Endothelial cell of umbilical vein (primary cell): ENCODE measurements at regions not wholly inside any gene's neighbourhood (a gene's known extent, or its start where the extent isn't known, plus 50 kb on each side); places are given as distances from the start of the nearest gene placed in this dataset.

Experiments
- BruUV-seq: library from RNA; stranded (reverse); fragments of 400-500 nt; replicated peaks from 2 replicates; lab custom pipeline; 2021; lab: Mats Ljungman, UMichigan
- CTCF ChIA-PET: fragments of 300-600, 350-600 bp; sonication (Branson Sonifier 250); formaldehyde crosslinking; loops from one replicate; lab custom pipeline; 2021; ENCODE audit warnings: antibody characterized with exemption, inconsistent platforms; lab: Charles Lee
- POLR2A ChIA-PET: fragments of 300-600, 350-600 bp; sonication (Branson Sonifier 250); formaldehyde crosslinking; loops from one replicate; lab custom pipeline; 2021; ENCODE audit warnings: antibody characterized with exemption, inconsistent platforms; lab: Charles Lee
- DNase-seq: peaks from one replicate; pipeline ENCODE4 v3.0.0-alpha.2; 2011; ENCODE audit warnings: low read depth, low spot score
- FAIRE-seq: peaks from 2 replicates; lab custom pipeline; 2011; peaks lifted over from hg19 to GRCh38; lab: Jason Lieb, UNC
- H2AFZ ChIP-seq: 2 replicates; pipeline ENCODE4 v1.6.0; 2012; ENCODE audit warnings: low read depth, low read length, control low read depth, inconsistent platforms
- H3K27ac ChIP-seq: 2 replicates; pipeline ENCODE4 v1.5.1; 2011; ENCODE audit warnings: low read depth, mild to moderate bottlenecking, control low read depth, low read length, moderate library complexity; ENCODE audit not compliant: insufficient read depth
- H3K27me3 ChIP-seq, 2 experiments: 2 replicates each; pipeline versions ENCODE4 v1.6.0 to v1.6.1; 2011; ENCODE audit warnings: low read length in 2 of 2, mixed read lengths in 1 of 2; ENCODE audit not compliant: control insufficient read depth in 2 of 2, insufficient read depth in 2 of 2
- H3K36me3 ChIP-seq, 2 experiments: 2 replicates in 1 of 2; 3 replicates in 1 of 2; pipeline ENCODE4 v1.5.1; 2011; ENCODE audit warnings: low read length in 2 of 2, mild to moderate bottlenecking in 1 of 2, moderate library complexity in 1 of 2; ENCODE audit not compliant: control insufficient read depth in 2 of 2, insufficient read depth in 2 of 2; ENCODE audit errors: extremely low read depth in 1 of 2
- H3K4me1 ChIP-seq: 3 replicates; pipeline ENCODE4 v1.5.1; 2011; ENCODE audit warnings: mild to moderate bottlenecking, low read length; ENCODE audit not compliant: control insufficient read depth, insufficient read depth; ENCODE audit errors: extremely low read depth
- H3K4me2 ChIP-seq: 2 replicates; pipeline ENCODE4 v1.6.1; 2011; ENCODE audit warnings: low read length, control low read depth, mixed read lengths; ENCODE audit not compliant: insufficient read depth
- H3K4me3 ChIP-seq, 3 experiments: fragments of 200-600 bp in 1 of 3; sonication (generic), shearing (Covaris generic) in 1 of 3; replicated peaks in 1 of 3; 2 replicates each; pipeline ENCODE4 v1.5.1; 2011 to 2016; ENCODE audit warnings: control low read depth in 3 of 3, low read length in 3 of 3, mild to moderate bottlenecking in 2 of 3, inconsistent platforms in 1 of 3, low read depth in 1 of 3, moderate library complexity in 1 of 3; ENCODE audit not compliant: insufficient read depth in 1 of 3
- H3K79me2 ChIP-seq: 2 replicates; pipeline ENCODE4 v1.6.0; 2012; ENCODE audit warnings: low read length, inconsistent platforms; ENCODE audit not compliant: control insufficient read depth, insufficient read depth
- H3K9ac ChIP-seq: replicated peaks from 2 replicates; pipeline ENCODE3; 2011; ENCODE audit warnings: low read length, control low read depth; ENCODE audit not compliant: insufficient read depth; ENCODE audit errors: extremely low read depth
- H3K9me1 ChIP-seq: replicated peaks from 3 replicates; pipeline ENCODE4 v1.6.0; 2011; ENCODE audit warnings: mild to moderate bottlenecking, low read length; ENCODE audit not compliant: control insufficient read depth, insufficient read depth; ENCODE audit errors: extremely low read depth
- H3K9me3 ChIP-seq: replicated peaks from 2 replicates; pipeline ENCODE4 v1.5.1; 2012; ENCODE audit warnings: low read length, inconsistent platforms; ENCODE audit not compliant: control insufficient read depth, insufficient read depth
- H4K20me1 ChIP-seq: replicated peaks from 2 replicates; pipeline ENCODE3; 2011; ENCODE audit warnings: mild to moderate bottlenecking, low read length; ENCODE audit not compliant: control insufficient read depth, insufficient read depth; ENCODE audit errors: extremely low read depth
- CTCF ChIP-seq, 2 donors: IDR thresholded peaks; 1 replicate in 1 of 2; 2 replicates in 1 of 2; pipeline ENCODE4 v1.5.1; 2011; ENCODE audit warnings: low read length in 2 of 2, mild to moderate bottlenecking in 2 of 2, moderate library complexity in 2 of 2, control low read depth in 1 of 2, inconsistent platforms in 1 of 2, low read depth in 1 of 2; ENCODE audit not compliant: insufficient read depth in 1 of 2; ENCODE audit errors: extremely low read depth in 1 of 2
- EZH2 ChIP-seq: IDR thresholded peaks from 2 replicates; pipeline ENCODE4 v1.6.1; 2012; ENCODE audit warnings: borderline replicate concordance, low read depth, mild to moderate bottlenecking, moderate library complexity, low read length, inconsistent platforms; ENCODE audit not compliant: severe bottlenecking
- FOS ChIP-seq: IDR thresholded peaks from 2 replicates; pipeline ENCODE4 v1.6.1; 2011; ENCODE audit warnings: mild to moderate bottlenecking, low read length, moderate library complexity, borderline replicate concordance; ENCODE audit not compliant: insufficient read depth
- GATA2 ChIP-seq: IDR thresholded peaks from 2 replicates; pipeline ENCODE4 v1.7.0; 2011; ENCODE audit warnings: low read depth, mild to moderate bottlenecking, moderate library complexity, mixed read lengths, low read length; ENCODE audit not compliant: insufficient read length, insufficient read depth
- JUN ChIP-seq: IDR thresholded peaks from 2 replicates; pipeline ENCODE4 v1.6.1; 2011; ENCODE audit warnings: borderline replicate concordance, low read depth; ENCODE audit not compliant: insufficient read length, insufficient read depth
- MYC ChIP-seq: IDR thresholded peaks from one replicate; pipeline ENCODE4 v1.6.1; 2011; ENCODE audit warnings: mild to moderate bottlenecking, low read depth, low read length
- POLR2A ChIP-seq: IDR thresholded peaks from 2 replicates; pipeline ENCODE4 v1.6.1; 2012; ENCODE audit warnings: low read depth, mild to moderate bottlenecking, control low read depth, low read length
- POLR2AphosphoS5 ChIP-seq: IDR thresholded peaks from 2 replicates; pipeline ENCODE4 v1.6.1; 2012; ENCODE audit warnings: low read depth, mild to moderate bottlenecking, control low read depth, low read length, moderate library complexity; ENCODE audit not compliant: insufficient read depth
- dilution Hi-C: fragments of 300-500 bp; cut with MboI; formaldehyde crosslinking; loops from one replicate; pipeline ENCODE4 v1.15.0; 2019; ENCODE audit warnings: low sequenced_read_pairs; ENCODE audit not compliant: extremely low pct_ligation_motif_present
- intact Hi-C: fragments of 100-400 bp; cut with micrococcal nuclease; formaldehyde crosslinking; loops from one replicate; pipeline ENCODE4 v1.10.0; 2022
- TF ChIP-seq, protein P1 (sequence below): IDR thresholded peaks from 2 replicates; pipeline ENCODE4 v1.6.1; 2011; ENCODE audit not compliant: insufficient read depth, insufficient read length

- Histone ChIP-seq H2AFZ (no peak overlapping the region), H3K9me3 (no peaks in the 10 kb centered on the region), H3K9me1 (no peaks in the 10 kb centered on the region), H3K27me3 (no peaks in the 10 kb centered on the region), H3K4me3 (no peak overlapping the region), H3K79me2 (no peaks in the 10 kb centered on the region), H4K20me1 (no peaks in the 10 kb centered on the region), H3K9ac (no peak overlapping the region), H3K36me3 (no peaks in the 10 kb centered on the region), H3K4me2 (no peak overlapping the region), H3K27ac (no peak overlapping the region), H3K4me1 (no peaks in the 10 kb centered on the region)
- TF ChIP-seq JUN (no peak), POLR2A (no peak), MYC (no peak), POLR2AphosphoS5 (no peak), EZH2 (no peak), CTCF (IDR thresholded peaks at IDR 0.05; ENCODE audit: extremely low read depth in 1 of 2, insufficient read depth in 1 of 2, low read depth in 1 of 2, low read length in 2 of 2) (no peak), FOS (no peak), GATA2 (no peak)
- TF ChIP-seq, protein P1, sequence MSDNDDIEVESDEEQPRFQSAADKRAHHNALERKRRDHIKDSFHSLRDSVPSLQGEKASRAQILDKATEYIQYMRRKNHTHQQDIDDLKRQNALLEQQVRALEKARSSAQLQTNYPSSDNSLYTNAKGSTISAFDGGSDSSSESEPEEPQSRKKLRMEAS = no peak
- ChIA-PET CTCF (no interaction called here), POLR2A (no interaction called here)
- no peak for FAIRE-seq
- intact Hi-C loops (no loop called here), dilution Hi-C loops (no loop called here)
- BruUV-seq = no TSS peak
- DNase-seq = no peak
Measured at GRCh38 chr3:103813955-103814354, 1379.1 kb downstream of the ZPLD1 start.
